ENCODE measurements at regions not wholly inside any gene's neighbourhood (a gene's known extent, or its start where the extent isn't known, plus 50 kb on each side); places are given as distances from the start of the nearest gene placed in this dataset.
"Not testable (repeated sequence)": the region's sequence is repeated elsewhere in the genome, so short reads cannot be mapped to it uniquely, and the experiment has no call there.

DNA sequence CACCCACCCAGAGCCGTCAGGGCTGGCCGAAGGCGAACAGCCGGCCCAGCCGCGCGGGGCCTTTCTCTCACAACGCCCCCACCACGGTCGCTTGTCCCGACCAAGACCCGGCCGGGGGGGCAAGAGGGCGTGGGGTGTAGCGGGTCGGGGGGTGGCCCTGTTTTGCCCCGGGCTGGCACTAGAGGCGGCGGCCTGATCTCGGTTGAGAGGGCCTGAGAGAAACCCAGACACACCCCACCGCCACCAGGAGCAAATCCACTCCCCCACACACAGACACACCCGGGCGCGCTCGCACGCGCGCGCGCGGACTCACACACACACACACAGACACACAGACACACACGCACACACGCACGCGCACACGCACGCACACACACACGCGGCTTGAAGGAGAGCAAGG is 97.8 kb upstream of the RHOU start:
- TF ChIP-seq POLR2A (IDR thresholded peaks at IDR 0.05), result not testable (repeated sequence)
- TF ChIP-seq, protein P1, sequence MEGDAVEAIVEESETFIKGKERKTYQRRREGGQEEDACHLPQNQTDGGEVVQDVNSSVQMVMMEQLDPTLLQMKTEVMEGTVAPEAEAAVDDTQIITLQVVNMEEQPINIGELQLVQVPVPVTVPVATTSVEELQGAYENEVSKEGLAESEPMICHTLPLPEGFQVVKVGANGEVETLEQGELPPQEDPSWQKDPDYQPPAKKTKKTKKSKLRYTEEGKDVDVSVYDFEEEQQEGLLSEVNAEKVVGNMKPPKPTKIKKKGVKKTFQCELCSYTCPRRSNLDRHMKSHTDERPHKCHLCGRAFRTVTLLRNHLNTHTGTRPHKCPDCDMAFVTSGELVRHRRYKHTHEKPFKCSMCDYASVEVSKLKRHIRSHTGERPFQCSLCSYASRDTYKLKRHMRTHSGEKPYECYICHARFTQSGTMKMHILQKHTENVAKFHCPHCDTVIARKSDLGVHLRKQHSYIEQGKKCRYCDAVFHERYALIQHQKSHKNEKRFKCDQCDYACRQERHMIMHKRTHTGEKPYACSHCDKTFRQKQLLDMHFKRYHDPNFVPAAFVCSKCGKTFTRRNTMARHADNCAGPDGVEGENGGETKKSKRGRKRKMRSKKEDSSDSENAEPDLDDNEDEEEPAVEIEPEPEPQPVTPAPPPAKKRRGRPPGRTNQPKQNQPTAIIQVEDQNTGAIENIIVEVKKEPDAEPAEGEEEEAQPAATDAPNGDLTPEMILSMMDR (IDR thresholded peaks at IDR 0.05), result not testable (repeated sequence)
